ENCODE measurements at regions not wholly inside any gene's neighbourhood (a gene's known extent, or its start where the extent isn't known, plus 50 kb on each side); places are given as distances from the start of the nearest gene placed in this dataset.

- no peak for TF ChIP-seq YY1 (IDR thresholded peaks at IDR 0.05; ENCODE audit: insufficient read depth, insufficient read length)
- no peak for TF ChIP-seq SUZ12 (IDR thresholded peaks at IDR 0.05; ENCODE audit: extremely low read depth, insufficient read depth, insufficient read length)
- no peak for TF ChIP-seq ZNF274 (IDR thresholded peaks at IDR 0.05; ENCODE audit: low read depth, low read length)
Observed at GRCh38 chr11:86157797-86158378, 86.7 kb upstream of the EED start.

Data from NT2/D1 (cell line).